ENCODE measurements at regions not wholly inside any gene's neighbourhood (a gene's known extent, or its start where the extent isn't known, plus 50 kb on each side); places are given as distances from the start of the nearest gene placed in this dataset.

- no peak for TF ChIP-seq CTCF (IDR thresholded peaks at IDR 0.05; ENCODE audit: poor library complexity, severe bottlenecking)
- no peak for TF ChIP-seq EZH2 (IDR thresholded peaks at IDR 0.05; ENCODE audit: borderline replicate concordance, insufficient read depth, low read length, poor library complexity, severe bottlenecking)
- no peak for TF ChIP-seq REST (IDR thresholded peaks at IDR 0.05; ENCODE audit: borderline replicate concordance)
- TF ChIP-seq RAD21 (conservative IDR thresholded peaks at IDR 0.05), result no peak
- TF ChIP-seq EP300 (conservative IDR thresholded peaks at IDR 0.05; ENCODE audit: poor library complexity, severe bottlenecking), result no peak
- no peak for TF ChIP-seq POLR2AphosphoS5 (IDR thresholded peaks at IDR 0.05)
- TF ChIP-seq TAF1 (IDR thresholded peaks at IDR 0.05; ENCODE audit: low read depth), result no peak
These were observed 114.3 kb upstream of the ZFP64 start for GRCh38 chr20:52305858-52306257.
